Activated CD4-positive, CD25-positive, alpha-beta regulatory T cell treated with anti-CD3 and anti-CD28 coated beads, Interleukin-2, amount 50 U/mL, for 16 hours (primary cell): ENCODE measurements at regions not wholly inside any gene's neighbourhood (a gene's known extent, or its start where the extent isn't known, plus 50 kb on each side); places are given as distances from the start of the nearest gene placed in this dataset.
"Not testable (repeated sequence)": the region's sequence is repeated elsewhere in the genome, so short reads cannot be mapped to it uniquely, and the experiment has no call there.

Source experiments
- DNase-seq: peaks from one replicate; pipeline ENCODE4 v3.0.0-alpha.2; 2020; ENCODE audit warnings: low read depth, low spot score

- DNase-seq = no peak
Measured at GRCh38 chr7:17046666-17047065, 164.9 kb upstream of the AGR3 start.

- not testable (repeated sequence) for DNase-seq
Measured at GRCh38 chr7:17053164-17053563, 171.4 kb upstream of the AGR3 start.

- DNase-seq = no peak
Measured at GRCh38 chr7:17054206-17054605, 172.4 kb upstream of the AGR3 start.

GRCh38 chr7:17054836-17055235 is 173.1 kb upstream of the AGR3 start:
- DNase-seq = no peak

DNA sequence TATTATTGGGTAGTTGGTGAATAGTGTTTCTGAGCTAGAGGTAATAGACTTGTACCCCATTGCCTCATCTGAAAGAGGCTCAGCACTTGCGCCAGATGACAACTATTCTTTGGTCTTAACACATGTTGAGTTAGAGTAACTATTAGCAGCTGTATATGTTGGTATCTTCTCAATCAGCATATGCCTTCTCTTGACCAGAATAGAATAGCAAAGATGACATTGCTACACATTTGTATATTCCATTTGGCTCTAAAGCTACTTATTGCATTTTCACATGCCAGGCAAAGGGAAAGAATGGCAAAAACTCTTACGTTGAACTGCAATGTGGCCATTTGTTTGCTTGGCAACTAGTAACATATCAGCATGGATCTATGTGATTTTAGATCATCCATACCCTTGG is 173.8 kb upstream of the AGR3 start:
- DNase-seq = no peak

GRCh38 chr7:17056491-17057142 is 174.8 kb upstream of the AGR3 start:
- no peak for DNase-seq

GRCh38 chr7:17057143-17057509 is 175.3 kb upstream of the AGR3 start:
- no peak for DNase-seq

- DNase-seq = no peak
Measured at GRCh38 chr7:17058568-17058967, 176.8 kb upstream of the AGR3 start.

DNA sequence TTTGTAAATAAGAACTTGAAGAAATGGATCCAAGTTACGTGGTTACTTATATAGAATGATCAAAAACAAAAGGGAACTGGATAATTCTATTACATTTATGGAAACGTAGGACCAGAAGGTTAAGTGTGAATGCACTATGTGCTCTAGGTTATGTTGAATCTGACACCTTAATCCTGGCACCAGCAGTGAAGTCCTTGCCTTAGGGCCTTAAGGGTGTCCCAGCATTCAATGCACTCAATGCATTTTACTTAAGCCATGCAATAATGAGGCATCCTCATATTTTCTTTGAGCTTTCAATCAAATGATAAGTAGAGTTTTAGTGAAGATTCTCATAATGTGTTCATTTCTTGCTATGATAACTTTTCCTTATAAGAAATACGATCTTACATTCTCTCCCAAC is 178.3 kb upstream of the AGR3 start:
- no peak for DNase-seq

- DNase-seq = no peak
Measured at GRCh38 chr7:17061443-17061842, 179.7 kb upstream of the AGR3 start.

DNA sequence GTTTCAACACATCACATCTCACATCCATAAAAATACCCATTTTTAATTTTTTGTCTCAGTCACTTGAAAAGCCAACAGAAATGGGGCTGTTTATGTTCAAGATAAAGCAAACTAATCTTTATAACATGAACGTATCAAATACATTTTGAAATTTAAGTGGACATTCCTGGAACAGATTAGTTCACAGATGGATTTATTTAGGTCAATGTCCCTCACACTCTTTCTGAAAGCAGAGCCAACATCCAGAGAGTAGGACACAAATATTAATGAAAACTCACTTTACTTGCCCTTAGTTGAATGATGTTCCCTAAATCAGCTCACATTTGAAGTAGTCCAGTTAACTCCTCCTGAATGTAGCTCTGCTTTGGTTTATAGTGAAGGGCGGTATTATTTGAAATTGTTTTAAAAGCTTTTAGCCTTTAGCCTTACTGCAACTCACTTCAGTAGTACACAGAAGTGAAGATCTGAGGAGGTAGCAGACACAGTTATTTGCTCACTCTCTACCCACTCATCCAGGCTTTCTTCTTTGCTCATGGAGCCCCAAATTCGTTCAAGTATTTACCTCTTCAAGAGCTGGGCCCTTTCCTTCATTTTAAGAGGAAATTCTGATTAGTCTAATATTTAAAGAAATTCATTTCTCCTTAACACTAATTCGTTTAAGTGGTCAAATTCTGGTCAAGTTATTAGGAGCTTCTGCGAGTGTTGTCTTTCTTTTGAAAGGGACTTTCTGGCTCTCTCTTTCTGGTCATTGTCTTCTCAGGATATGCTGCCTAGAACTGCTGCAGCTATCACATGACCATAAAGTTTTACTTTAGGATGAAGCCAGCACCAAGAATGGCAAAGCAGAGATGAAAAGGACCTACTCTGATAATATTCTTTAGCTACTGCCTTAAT is 180.6 kb upstream of the AGR3 start:
- DNase-seq = no peak

GRCh38 chr7:17063045-17063383 is 181.2 kb upstream of the AGR3 start:
- no peak for DNase-seq

DNA sequence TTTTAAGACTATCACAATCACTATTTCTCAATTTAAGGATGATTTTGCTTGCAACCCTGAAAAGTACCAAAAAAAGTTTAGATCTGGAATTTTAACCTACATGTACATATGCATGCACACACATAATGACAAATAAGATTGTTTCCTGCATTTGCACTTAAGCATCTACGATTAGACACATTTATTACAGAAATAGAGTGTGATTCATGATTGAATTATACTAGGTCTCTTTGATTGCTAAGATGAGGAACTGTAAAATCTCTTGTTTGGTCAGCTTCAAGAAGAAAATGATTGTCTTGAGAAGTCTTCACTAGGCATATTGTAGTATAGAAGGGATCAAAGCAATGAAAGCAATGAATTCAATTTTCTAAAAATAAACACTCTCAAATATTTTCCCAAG is 185.9 kb upstream of the AGR3 start:
- DNase-seq = no peak

DNA sequence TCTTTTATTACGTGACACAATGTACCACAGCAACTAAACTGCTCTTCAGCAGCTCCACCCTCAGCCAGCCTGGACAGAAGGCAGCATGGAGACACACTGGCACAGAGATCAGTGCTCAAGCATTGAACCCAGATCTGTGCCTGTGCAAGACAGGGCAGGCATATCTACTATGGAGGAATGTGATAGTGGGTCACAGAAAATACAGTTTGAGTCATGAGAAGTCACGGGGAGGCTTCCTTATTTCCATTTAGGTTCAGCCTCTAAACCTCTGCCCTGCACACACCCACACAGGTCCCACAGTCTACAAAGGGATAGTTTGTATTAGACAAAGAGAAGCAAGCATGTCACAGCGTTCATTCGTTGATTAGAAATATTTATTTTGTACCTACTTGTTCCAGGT is 187.4 kb upstream of the AGR3 start:
- no peak for DNase-seq

GRCh38 chr7:17070231-17070708 is 188.5 kb upstream of the AGR3 start:
- no peak for DNase-seq

- DNase-seq = no peak
Measured at GRCh38 chr7:17071866-17072265, 190.1 kb upstream of the AGR3 start.

GRCh38 chr7:17075601-17076255 is 193.9 kb upstream of the AGR3 start:
- no peak for DNase-seq

- DNase-seq = no peak
Measured at GRCh38 chr7:17078298-17078697, 196.5 kb upstream of the AGR3 start.

DNA sequence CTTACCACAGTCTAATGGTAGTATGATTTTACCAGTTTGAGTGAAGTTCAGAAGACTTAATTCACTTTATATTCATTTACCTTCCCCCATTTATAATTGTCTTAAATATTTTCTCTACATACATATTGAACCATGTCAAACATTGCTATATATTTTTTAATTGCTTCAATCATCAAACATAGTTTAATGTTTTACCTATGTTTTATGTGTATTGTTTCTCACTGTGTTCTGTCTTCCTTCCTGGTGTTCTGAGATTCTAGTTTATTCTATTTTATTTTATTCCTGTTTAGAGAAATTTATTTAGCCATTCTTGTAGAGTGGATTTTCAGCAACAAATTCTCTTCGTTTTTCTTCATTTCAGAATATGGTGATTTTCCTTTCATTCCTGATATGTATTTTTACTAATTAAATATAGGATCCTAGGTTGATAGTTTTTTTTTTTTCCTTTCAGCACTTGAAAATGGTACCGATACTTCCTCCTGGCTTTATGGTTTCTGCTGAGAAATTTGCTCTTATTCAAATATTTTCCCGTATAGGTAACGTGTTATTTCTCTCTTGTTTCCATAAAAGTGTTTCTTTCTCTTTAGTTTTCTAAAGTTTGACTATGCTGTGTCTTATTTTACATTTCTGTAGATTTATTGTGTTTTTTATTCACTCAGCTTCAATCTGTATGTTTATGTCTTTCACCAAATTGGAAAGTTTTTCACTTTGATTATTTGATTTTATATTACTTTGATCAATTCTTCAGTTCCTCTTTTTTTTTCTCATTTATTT is 201.8 kb upstream of the AGR3 start:
- no peak for DNase-seq

- no peak for DNase-seq
Measured at GRCh38 chr7:17084166-17084475, 202.3 kb upstream of the AGR3 start.

GRCh38 chr7:17085186-17085585 is 203.4 kb upstream of the AGR3 start:
- no peak for DNase-seq

DNA sequence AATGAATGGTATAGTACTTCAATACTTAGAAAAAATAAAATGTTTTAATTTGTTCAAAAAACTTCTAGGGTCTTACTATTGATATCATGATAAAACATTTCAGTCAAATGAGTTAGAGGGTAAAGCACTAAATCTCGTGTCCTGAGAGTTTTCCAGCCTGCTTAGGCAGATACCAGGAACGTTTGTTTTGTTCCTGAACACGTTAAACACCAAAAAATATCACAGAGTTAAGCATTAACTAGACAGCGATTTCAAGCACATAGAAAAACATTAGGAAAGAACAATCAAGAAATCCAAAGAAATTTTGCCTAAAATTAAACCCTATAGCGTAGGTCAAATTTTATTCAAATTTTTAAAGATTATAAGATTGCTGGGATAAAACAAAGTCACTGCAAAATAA is 204.6 kb upstream of the AGR3 start:
- DNase-seq = no peak
